ENCODE measurements at regions not wholly inside any gene's neighbourhood (a gene's known extent, or its start where the extent isn't known, plus 50 kb on each side); places are given as distances from the start of the nearest gene placed in this dataset.

DNA sequence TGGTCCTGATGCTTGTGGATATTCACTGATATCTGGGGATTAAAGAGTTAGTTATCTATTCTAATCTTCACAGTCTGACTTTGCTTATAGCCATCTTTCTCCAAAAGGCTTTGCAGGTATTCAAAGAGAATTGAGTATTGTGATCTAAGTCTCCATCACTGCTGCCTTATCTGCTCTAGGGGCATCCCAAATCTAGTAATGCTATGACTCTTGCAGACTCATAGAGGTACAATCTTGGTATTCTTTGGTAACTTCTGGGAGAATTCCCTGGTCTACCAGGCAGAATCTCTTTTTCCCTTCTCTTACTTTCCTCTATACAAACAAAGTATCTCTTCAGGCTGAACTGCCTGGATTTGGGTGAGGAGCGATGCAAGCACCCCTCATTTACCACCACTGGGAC is 746.3 kb downstream of the JRKL start:
- Histone ChIP-seq H3K4me1 (no peaks in the 10 kb centered on the region), H3K9ac (no peak overlapping the region), H3K4me3 (no peak overlapping the region), H3K9me3 (no peaks in the 10 kb centered on the region), H4K20me1 (no peaks in the 10 kb centered on the region), H3K27ac (no peak overlapping the region), H3K4me2 (no peak overlapping the region), H3K36me3 (no peaks in the 10 kb centered on the region), H3K27me3 (no peaks in the 10 kb centered on the region)
- TF ChIP-seq Cebpa-rat (IDR thresholded peaks at IDR 0.05), result no peak

DNA sequence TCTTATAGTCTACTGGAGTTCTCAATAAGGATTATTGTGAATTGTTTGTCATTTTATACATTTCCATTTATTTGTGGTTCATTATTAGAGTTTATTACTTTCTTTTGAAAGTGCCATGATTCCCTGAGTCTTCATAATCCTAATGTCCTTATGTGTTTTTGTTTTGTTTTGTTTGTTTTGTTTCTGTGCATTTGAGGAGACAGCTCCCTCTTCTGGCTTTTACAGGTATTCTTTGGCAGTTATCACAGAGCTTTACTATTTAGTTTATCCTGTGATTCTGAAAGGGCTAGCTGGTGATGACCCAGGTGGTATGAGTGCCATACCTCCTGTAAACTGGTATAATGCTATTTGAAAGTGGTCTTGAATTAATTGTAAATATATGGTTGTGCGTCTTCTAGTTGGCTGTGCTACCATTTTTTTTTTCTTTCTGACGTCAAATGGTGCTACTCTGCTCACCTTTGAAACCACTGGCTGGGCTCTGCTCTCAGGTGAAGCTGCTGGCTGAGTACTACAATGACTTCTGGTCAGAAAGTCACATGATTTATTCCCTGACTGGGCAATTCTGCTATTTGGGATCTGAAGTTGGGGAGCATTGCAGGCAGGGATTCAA is 751.2 kb downstream of the JRKL start:
- Histone ChIP-seq H3K4me1 (no peaks in the 10 kb centered on the region), H3K9ac (no peak overlapping the region), H3K27ac (no peak overlapping the region), H3K9me3 (no peaks in the 10 kb centered on the region), H3K36me3 (no peaks in the 10 kb centered on the region), H4K20me1 (no peaks in the 10 kb centered on the region), H3K4me3 (no peak overlapping the region), H3K4me2 (no peak overlapping the region), H3K27me3 (no peaks in the 10 kb centered on the region)
- TF ChIP-seq Cebpa-rat (IDR thresholded peaks at IDR 0.05), result no peak

DNA sequence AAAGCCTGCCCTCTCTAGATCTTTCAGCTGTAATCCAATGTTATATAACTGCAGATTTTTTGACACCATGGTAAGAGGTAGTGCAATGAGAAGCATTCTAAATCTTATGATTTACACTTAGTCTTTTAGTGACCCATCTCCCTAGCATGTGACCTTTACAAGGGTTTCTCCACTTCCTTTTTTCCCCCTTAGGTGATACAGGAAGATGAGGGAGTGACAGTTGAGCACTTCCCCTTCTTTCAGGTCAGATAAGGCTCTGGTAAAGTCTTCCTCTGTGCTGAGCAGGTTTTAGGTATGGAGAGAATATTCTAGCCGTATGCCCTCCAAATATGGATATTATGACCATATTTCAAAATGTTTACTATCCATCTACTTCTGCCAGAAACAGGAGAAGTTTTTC is 753.6 kb downstream of the JRKL start:
- Histone ChIP-seq H3K4me3 (no peak overlapping the region), H3K27ac (no peak overlapping the region), H3K27me3 (no peaks in the 10 kb centered on the region), H3K9ac (no peak overlapping the region), H4K20me1 (no peaks in the 10 kb centered on the region), H3K4me2 (no peak overlapping the region), H3K9me3 (no peaks in the 10 kb centered on the region), H3K4me1 (no peaks in the 10 kb centered on the region), H3K36me3 (no peaks in the 10 kb centered on the region)
- TF ChIP-seq Cebpa-rat (IDR thresholded peaks at IDR 0.05), result no peak

DNA sequence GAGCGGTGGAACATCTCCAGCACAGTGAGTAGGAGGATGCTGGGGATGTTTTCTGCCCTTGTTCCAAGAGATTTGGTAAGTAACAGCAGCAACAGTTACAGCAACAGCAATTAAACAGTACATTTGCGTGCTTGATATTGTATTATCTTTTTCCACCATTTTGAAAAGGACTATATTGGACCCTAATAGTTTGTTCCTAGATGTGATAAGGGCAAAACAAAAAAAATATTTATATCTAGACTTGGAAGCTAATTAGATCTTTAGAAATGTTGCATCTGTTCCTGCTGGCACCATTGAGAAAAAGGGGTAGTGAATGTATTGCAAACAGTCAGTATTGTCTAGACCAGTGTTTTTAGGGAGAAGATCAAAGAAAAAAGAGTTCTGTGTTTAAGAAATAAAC is 759.9 kb downstream of the JRKL start:
- H3K27me3 ChIP-seq, result no peaks in the 10 kb centered on the region
- no peak overlapping the region for H3K27ac ChIP-seq
- no peak for TF ChIP-seq Cebpa-rat (IDR thresholded peaks at IDR 0.05)
- no peak overlapping the region for H3K9ac ChIP-seq
- no peak overlapping the region for H3K4me2 ChIP-seq
- no peak overlapping the region for H3K4me3 ChIP-seq
- no peaks in the 10 kb centered on the region for H3K4me1 ChIP-seq
- H3K36me3 ChIP-seq, result no peaks in the 10 kb centered on the region
- H3K9me3 ChIP-seq, result no peaks in the 10 kb centered on the region
- H4K20me1 ChIP-seq, result no peaks in the 10 kb centered on the region

DNA sequence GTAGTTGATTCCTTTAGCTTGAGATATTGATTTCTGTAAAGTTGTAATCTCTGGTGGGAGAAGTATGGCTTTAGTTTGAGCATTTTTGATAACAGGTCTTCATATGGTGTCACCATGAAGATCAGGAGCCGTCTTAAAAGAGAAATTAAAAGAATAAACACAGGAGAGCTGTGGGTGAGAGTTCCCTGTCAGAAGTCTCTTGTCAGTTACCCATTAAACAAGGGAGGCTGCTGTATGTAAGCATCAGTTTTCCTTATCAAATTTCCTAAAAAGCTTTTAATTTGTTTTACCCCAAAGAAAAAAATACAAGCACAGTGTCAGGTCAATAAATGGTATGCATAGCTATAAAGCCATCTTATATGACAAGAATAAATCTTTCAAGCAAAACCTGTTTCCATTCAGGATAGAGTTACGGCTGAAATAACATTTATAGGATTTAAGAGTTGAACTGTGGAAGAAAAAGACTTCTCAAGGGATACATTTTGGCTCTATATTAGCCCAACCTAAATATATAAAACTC is 767.5 kb downstream of the JRKL start:
- no peak for TF ChIP-seq Cebpa-rat (IDR thresholded peaks at IDR 0.05)
- Histone ChIP-seq H4K20me1 (no peaks in the 10 kb centered on the region), H3K36me3 (no peaks in the 10 kb centered on the region), H3K27ac (no peak overlapping the region), H3K9me3 (no peaks in the 10 kb centered on the region), H3K27me3 (no peaks in the 10 kb centered on the region), H3K4me3 (no peak overlapping the region), H3K4me1 (no peaks in the 10 kb centered on the region), H3K4me2 (no peak overlapping the region), H3K9ac (no peak overlapping the region)

DNA sequence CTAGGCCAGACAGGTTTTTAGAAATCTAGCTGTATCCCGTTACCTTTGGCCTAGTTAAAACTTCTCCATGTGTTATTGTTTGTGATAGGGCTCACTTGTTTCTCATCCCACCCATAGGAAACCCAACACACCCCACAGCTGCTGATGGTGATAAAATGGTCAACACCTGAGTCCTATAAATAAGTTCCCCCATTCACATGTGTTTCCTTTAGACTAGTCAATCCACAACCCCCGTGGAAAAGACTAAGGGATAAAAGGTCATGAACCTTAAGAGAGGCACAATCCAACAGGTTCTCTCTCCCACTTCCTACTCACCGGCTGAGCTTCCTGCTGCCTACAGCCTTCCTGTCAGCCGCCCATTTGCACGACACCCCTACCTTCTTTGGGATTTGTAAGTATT is 768.4 kb downstream of the JRKL start:
- H3K27me3 ChIP-seq, result no peaks in the 10 kb centered on the region
- no peaks in the 10 kb centered on the region for H3K4me1 ChIP-seq
- TF ChIP-seq Cebpa-rat (IDR thresholded peaks at IDR 0.05), result no peak
- no peaks in the 10 kb centered on the region for H3K9me3 ChIP-seq
- no peak overlapping the region for H3K9ac ChIP-seq
- H4K20me1 ChIP-seq, result no peaks in the 10 kb centered on the region
- no peak overlapping the region for H3K27ac ChIP-seq
- H3K36me3 ChIP-seq, result no peaks in the 10 kb centered on the region
- H3K4me2 ChIP-seq, result no peak overlapping the region
- H3K4me3 ChIP-seq, result no peak overlapping the region

DNA sequence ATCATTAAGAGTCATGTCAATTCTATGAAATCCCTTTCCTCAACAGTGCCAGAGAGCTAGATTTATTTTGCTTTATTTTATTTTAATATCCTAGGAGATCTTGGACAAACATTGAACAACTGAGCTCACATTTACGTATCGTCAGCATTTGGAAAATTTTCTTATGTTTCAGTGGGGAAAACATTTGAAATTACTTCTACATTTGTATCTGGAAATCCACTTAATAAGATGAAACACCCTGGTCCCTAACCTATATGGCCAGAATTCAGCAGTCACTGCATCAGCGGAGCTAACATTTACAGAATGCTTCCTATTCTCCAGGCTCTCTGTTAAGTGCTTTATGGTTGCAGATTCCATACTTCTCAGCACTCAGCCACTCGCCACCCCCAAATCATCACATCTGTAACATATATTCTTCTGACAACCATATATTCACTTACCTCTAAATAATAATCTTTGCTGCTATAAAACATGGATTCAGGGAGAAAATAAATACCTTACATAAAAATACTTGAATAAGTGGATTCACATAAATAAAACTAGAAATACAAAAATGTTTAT is 773.9 kb downstream of the JRKL start:
- no peak overlapping the region for H3K4me3 ChIP-seq
- TF ChIP-seq Cebpa-rat (IDR thresholded peaks at IDR 0.05), result no peak
- H3K9me3 ChIP-seq, result no peaks in the 10 kb centered on the region
- no peak overlapping the region for H3K27ac ChIP-seq
- no peaks in the 10 kb centered on the region for H4K20me1 ChIP-seq
- no peak overlapping the region for H3K4me2 ChIP-seq
- H3K9ac ChIP-seq, result no peak overlapping the region
- H3K36me3 ChIP-seq, result no peaks in the 10 kb centered on the region
- no peaks in the 10 kb centered on the region for H3K27me3 ChIP-seq
- no peaks in the 10 kb centered on the region for H3K4me1 ChIP-seq

DNA sequence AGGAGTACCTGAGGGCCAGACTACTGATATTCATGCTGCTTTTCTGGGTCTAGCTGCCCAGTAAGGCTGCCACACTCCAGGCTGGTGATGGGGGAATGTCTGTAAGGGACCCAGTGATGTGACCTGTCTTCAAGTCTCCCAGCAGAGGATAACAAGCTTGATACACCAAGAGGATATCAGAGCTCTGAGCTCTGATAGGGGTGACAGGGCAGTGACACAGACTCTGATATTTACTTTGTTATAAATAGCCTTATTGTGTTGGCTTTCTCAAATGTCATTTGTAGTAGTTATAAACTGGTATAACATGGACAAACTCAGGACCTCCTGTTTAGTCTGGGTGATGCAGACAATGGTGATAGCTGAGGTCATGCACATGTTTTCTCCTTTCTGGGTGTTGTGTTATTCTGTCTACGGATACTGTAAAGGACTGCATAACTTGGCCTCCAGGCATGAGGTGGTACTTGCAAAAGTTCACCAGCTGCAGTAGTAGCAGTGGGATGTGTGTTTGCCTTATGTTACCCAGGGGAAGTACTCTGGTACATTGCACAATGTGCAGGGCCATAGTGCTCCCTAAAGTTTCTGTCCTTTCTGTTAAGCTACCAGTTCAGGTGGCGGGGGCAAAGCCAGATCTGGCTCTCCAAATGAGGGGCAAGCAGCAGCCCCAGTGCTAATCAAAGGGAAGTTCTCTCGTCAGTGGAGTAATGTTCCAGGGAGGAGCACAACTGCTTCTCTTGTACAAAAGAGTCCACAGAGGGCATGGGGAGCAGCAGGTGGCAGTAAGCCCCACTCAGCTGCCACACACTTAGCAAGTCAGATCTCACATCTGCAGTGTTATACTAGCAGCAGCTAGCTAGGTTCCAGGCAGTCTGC is 812.2 kb downstream of the JRKL start:
- Histone ChIP-seq H3K4me1 (no peaks in the 10 kb centered on the region), H3K9ac (no peak overlapping the region), H3K9me3 (no peaks in the 10 kb centered on the region), H4K20me1 (no peaks in the 10 kb centered on the region), H3K4me3 (no peak overlapping the region), H3K36me3 (no peaks in the 10 kb centered on the region), H3K4me2 (no peak overlapping the region), H3K27me3 (no peaks in the 10 kb centered on the region), H3K27ac (no peak overlapping the region)
- TF ChIP-seq Cebpa-rat (IDR thresholded peaks at IDR 0.05), result no peak

GRCh38 chr11:97202613-97203292 is 812.9 kb downstream of the JRKL start:
- Histone ChIP-seq H3K27ac (no peak overlapping the region), H3K4me3 (no peak overlapping the region), H3K9me3 (no peaks in the 10 kb centered on the region), H4K20me1 (no peaks in the 10 kb centered on the region), H3K36me3 (no peaks in the 10 kb centered on the region), H3K4me1 (no peaks in the 10 kb centered on the region), H3K27me3 (no peaks in the 10 kb centered on the region), H3K9ac (no peak overlapping the region), H3K4me2 (no peak overlapping the region)
- no peak for TF ChIP-seq Cebpa-rat (IDR thresholded peaks at IDR 0.05)

DNA sequence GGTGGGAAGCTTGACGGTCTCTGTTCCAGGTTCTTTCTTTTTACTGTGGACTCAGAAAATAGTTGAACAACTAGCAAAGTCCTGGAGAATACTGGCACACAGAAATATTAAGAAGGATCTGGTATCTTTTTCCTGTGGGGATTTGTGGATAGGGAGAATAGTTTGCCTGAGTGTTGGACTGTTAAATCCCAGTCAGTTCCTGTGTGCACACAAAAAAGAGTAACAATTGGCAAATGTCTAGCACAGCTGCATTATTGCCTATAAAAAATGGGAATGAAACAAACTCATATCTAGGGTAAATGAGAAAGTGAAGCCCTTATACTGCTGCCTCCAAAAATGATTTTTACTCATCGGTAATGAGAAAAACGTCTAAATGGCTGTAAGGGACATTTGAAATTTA is 828.2 kb downstream of the JRKL start:
- no peak overlapping the region for H3K4me3 ChIP-seq
- H3K4me2 ChIP-seq, result no peak overlapping the region
- no peaks in the 10 kb centered on the region for H3K27me3 ChIP-seq
- no peak for TF ChIP-seq Cebpa-rat (IDR thresholded peaks at IDR 0.05)
- H3K4me1 ChIP-seq, result no peaks in the 10 kb centered on the region
- no peak overlapping the region for H3K9ac ChIP-seq
- no peaks in the 10 kb centered on the region for H4K20me1 ChIP-seq
- no peaks in the 10 kb centered on the region for H3K9me3 ChIP-seq
- no peak overlapping the region for H3K27ac ChIP-seq
- H3K36me3 ChIP-seq, result no peaks in the 10 kb centered on the region

Data from BLaER1 (cell line).